ENCODE measurements at regions not wholly inside any gene's neighbourhood (a gene's known extent, or its start where the extent isn't known, plus 50 kb on each side); places are given as distances from the start of the nearest gene placed in this dataset.

DNA sequence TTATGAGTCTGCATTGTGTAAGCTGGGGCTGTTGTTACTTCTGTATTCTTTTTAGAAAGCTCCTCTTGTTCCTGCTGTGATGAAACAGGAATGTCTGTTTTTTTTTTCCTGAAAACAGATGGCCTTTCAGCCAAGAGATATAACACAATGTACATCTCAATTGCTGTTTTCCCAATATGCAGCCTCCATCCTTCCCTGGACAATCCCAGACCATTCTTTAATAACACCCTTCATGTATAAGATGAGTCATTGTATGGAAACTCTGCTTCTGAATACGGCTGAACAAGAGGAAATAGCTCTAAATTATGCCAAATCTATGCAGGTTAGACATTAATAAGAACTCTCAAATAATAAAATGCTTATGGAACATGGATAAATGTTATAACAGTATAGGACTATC, 60.2 kb upstream of the LRRC4C start:
- CTCF ChIA-PET (ENCODE audit: unreplicated experiment): no interaction called here
- Histone ChIP-seq H2AFZ (ENCODE audit: low read length) (no peak overlapping the region), H3K36me3 (ENCODE audit: insufficient read depth, low read length) (no peaks in the 10 kb centered on the region), H3K4me3 (ENCODE audit: low read depth, low read length, poor library complexity, severe bottlenecking) (no peak overlapping the region), H3K9me3 (ENCODE audit: low read length) (no peaks in the 10 kb centered on the region), H4K20me1 (ENCODE audit: insufficient read depth, low read length) (no peaks in the 10 kb centered on the region), H3K79me2 (ENCODE audit: insufficient read depth, low read depth, low read length) (no peaks in the 10 kb centered on the region), H3K27ac (ENCODE audit: low read depth, low read length, poor library complexity, severe bottlenecking) (no peak overlapping the region), H3K4me2 (ENCODE audit: low read length) (no peak overlapping the region), H3K9me2 (ENCODE audit: insufficient read depth, low read length) (no peaks in the 10 kb centered on the region), H3K4me1 (ENCODE audit: insufficient read depth, low read length, poor library complexity, severe bottlenecking) (no peaks in the 10 kb centered on the region)
- BruUV-seq (replicated peaks): no TSS peak
- TF ChIP-seq, protein P1, sequence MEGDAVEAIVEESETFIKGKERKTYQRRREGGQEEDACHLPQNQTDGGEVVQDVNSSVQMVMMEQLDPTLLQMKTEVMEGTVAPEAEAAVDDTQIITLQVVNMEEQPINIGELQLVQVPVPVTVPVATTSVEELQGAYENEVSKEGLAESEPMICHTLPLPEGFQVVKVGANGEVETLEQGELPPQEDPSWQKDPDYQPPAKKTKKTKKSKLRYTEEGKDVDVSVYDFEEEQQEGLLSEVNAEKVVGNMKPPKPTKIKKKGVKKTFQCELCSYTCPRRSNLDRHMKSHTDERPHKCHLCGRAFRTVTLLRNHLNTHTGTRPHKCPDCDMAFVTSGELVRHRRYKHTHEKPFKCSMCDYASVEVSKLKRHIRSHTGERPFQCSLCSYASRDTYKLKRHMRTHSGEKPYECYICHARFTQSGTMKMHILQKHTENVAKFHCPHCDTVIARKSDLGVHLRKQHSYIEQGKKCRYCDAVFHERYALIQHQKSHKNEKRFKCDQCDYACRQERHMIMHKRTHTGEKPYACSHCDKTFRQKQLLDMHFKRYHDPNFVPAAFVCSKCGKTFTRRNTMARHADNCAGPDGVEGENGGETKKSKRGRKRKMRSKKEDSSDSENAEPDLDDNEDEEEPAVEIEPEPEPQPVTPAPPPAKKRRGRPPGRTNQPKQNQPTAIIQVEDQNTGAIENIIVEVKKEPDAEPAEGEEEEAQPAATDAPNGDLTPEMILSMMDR (conservative IDR thresholded peaks at IDR 0.05; ENCODE audit: low read length): no peak
- no peak for TF ChIP-seq EZH2phosphoT487 (IDR thresholded peaks at IDR 0.05; ENCODE audit: borderline replicate concordance, low read depth, low read length)
- POLR2A ChIA-PET: interaction anchor here (0.7 kb wide), 1 partner anchor 58 kb away, joined by 3 read pairs; no protein-coding TSS in a partner anchor
- intact Hi-C loops (cut with micrococcal nuclease; ENCODE audit: unreplicated experiment): no loop called here
- DNase-seq (ENCODE audit: low spot score): no peak

DNA sequence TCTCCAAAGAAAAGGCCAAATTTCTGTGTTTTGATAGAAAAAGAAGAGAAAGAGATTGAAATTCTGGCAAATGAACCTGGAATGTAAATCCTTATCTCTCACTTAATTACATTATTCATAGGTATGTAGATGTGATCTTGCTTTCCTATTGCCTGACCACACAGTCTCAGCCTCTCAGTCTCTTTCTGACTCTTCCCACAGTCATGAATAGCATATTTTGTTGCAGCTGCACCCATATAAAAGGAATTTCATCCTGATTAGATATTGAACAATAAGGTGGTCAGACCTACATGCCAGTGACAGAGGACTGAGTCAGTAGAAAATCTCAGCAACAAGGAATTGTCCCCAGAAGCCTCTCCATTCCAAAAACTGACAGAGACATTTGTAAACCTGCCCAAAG, 62.9 kb upstream of the LRRC4C start:
- no peaks in the 10 kb centered on the region for H3K9me2 ChIP-seq (ENCODE audit: insufficient read depth, low read length)
- DNase-seq (ENCODE audit: low spot score): no peak
- no peaks in the 10 kb centered on the region for H3K36me3 ChIP-seq (ENCODE audit: insufficient read depth, low read length)
- no TSS peak for BruUV-seq (replicated peaks)
- CTCF ChIA-PET (ENCODE audit: unreplicated experiment): no interaction called here
- no peak overlapping the region for H3K27ac ChIP-seq (ENCODE audit: low read depth, low read length, poor library complexity, severe bottlenecking)
- no peak overlapping the region for H3K4me3 ChIP-seq (ENCODE audit: low read depth, low read length, poor library complexity, severe bottlenecking)
- TF ChIP-seq EZH2phosphoT487 (IDR thresholded peaks at IDR 0.05; ENCODE audit: borderline replicate concordance, low read depth, low read length): no peak
- TF ChIP-seq, protein P1 (conservative IDR thresholded peaks at IDR 0.05; ENCODE audit: low read length): no peak
- H3K79me2 ChIP-seq (ENCODE audit: insufficient read depth, low read depth, low read length): no peaks in the 10 kb centered on the region
- intact Hi-C loops (cut with micrococcal nuclease; ENCODE audit: unreplicated experiment): no loop called here
- no peaks in the 10 kb centered on the region for H4K20me1 ChIP-seq (ENCODE audit: insufficient read depth, low read length)
- H3K4me2 ChIP-seq (ENCODE audit: low read length): no peak overlapping the region
- H3K9me3 ChIP-seq (ENCODE audit: low read length): no peaks in the 10 kb centered on the region
- POLR2A ChIA-PET: no interaction called here
- no peaks in the 10 kb centered on the region for H3K4me1 ChIP-seq (ENCODE audit: insufficient read depth, low read length, poor library complexity, severe bottlenecking)
- H2AFZ ChIP-seq (ENCODE audit: low read length): no peak overlapping the region

DNA sequence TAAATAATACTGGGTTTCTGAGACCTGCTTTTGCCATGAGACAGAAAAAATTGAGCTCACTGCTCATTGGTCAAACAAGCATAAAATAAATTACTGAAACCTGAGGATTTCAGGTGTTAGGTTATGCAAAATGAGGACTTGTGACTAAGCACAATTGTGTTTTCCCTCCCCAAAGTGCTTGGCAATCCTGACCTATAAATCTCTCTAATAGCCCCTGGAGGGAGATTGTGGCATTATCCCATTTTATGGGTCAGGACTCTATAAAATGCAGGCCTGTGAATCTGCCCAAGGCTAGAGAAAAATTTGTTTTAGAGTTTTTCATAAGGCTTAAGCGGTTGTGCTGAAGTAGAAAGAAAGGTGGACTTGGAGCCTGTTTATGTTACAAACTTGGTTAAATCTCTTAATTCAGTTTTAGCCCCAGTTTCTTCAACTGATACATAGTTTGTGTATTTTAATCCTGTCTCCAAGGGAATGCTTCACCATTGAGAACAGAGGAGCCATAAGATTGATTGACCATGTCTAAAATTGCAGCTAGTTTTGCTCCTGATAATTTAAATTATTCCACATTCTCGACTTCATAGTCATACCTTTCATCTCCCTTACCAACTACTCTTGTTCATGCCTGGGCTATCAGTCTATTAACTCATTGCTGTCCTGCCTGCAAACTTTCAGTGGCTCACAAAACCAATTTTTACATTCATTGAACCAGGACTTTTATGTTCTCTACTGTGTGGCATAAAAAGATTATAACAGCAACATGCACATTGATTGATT, 63.6 kb upstream of the LRRC4C start:
- no peaks in the 10 kb centered on the region for H3K4me1 ChIP-seq (ENCODE audit: insufficient read depth, low read length, poor library complexity, severe bottlenecking)
- H3K4me2 ChIP-seq (ENCODE audit: low read length): no peak overlapping the region
- no peaks in the 10 kb centered on the region for H3K79me2 ChIP-seq (ENCODE audit: insufficient read depth, low read depth, low read length)
- H3K27ac ChIP-seq (ENCODE audit: low read depth, low read length, poor library complexity, severe bottlenecking): no peak overlapping the region
- no peak for TF ChIP-seq EZH2phosphoT487 (IDR thresholded peaks at IDR 0.05; ENCODE audit: borderline replicate concordance, low read depth, low read length)
- TF ChIP-seq, protein P1 (conservative IDR thresholded peaks at IDR 0.05; ENCODE audit: low read length): no peak
- POLR2A ChIA-PET: no interaction called here
- no peaks in the 10 kb centered on the region for H3K9me3 ChIP-seq (ENCODE audit: low read length)
- H3K4me3 ChIP-seq (ENCODE audit: low read depth, low read length, poor library complexity, severe bottlenecking): no peak overlapping the region
- intact Hi-C loops (cut with micrococcal nuclease; ENCODE audit: unreplicated experiment): no loop called here
- no peak for DNase-seq (ENCODE audit: low spot score)
- no peaks in the 10 kb centered on the region for H3K9me2 ChIP-seq (ENCODE audit: insufficient read depth, low read length)
- CTCF ChIA-PET (ENCODE audit: unreplicated experiment): no interaction called here
- BruUV-seq (replicated peaks): no TSS peak
- no peak overlapping the region for H2AFZ ChIP-seq (ENCODE audit: low read length)
- no peaks in the 10 kb centered on the region for H4K20me1 ChIP-seq (ENCODE audit: insufficient read depth, low read length)
- no peaks in the 10 kb centered on the region for H3K36me3 ChIP-seq (ENCODE audit: insufficient read depth, low read length)

All from OCI-LY7 (cell line).